HG02588 (cell line): ENCODE measurements at regions not wholly inside any gene's neighbourhood (a gene's known extent, or its start where the extent isn't known, plus 50 kb on each side); places are given as distances from the start of the nearest gene placed in this dataset.

Experiments
- ATAC-seq: cut with Tn5 transposase; IDR thresholded peaks from one replicate; pipeline ENCODE4 v1.9.1; 2021; ENCODE audit warnings: mild to moderate bottlenecking, moderate library complexity; ENCODE audit not compliant: unreplicated experiment

- ATAC-seq = no peak
Measured at GRCh38 chr11:15615398-15616096, 500.8 kb downstream of the INSC start.

GRCh38 chr11:15616130-15617105 lies 501.7 kb downstream of the INSC start:
- ATAC-seq = no peak

GRCh38 chr11:15617126-15617525 lies 502.4 kb downstream of the INSC start:
- ATAC-seq = no peak

GRCh38 chr11:15618583-15619032 lies 503.9 kb downstream of the INSC start:
- no peak for ATAC-seq

- ATAC-seq = no peak
Measured at GRCh38 chr11:15621565-15621964, 506.8 kb downstream of the INSC start.

- ATAC-seq = no peak
Measured at GRCh38 chr11:15622231-15622890, 507.6 kb downstream of the INSC start.

GRCh38 chr11:15624701-15625100 lies 510.0 kb downstream of the INSC start:
- ATAC-seq = no peak

- ATAC-seq = no peak
Measured at GRCh38 chr11:15625691-15626090, 511.0 kb downstream of the INSC start.

- ATAC-seq = no peak
Measured at GRCh38 chr11:15627560-15627959, 512.8 kb downstream of the INSC start.

- ATAC-seq = no peak
Measured at GRCh38 chr11:15629690-15630321, 515.1 kb downstream of the INSC start.

- no peak for ATAC-seq
Measured at GRCh38 chr11:15630896-15631295, 516.2 kb downstream of the INSC start.

- ATAC-seq = no peak
Measured at GRCh38 chr11:15635521-15635920, 520.8 kb downstream of the INSC start.

GRCh38 chr11:15636521-15637089 lies 521.9 kb downstream of the INSC start:
- no peak for ATAC-seq

GRCh38 chr11:15638386-15638787 lies 523.7 kb downstream of the INSC start:
- no peak for ATAC-seq

GRCh38 chr11:15640318-15640717 lies 525.6 kb downstream of the INSC start:
- ATAC-seq = no peak

- ATAC-seq = no peak
Measured at GRCh38 chr11:15641271-15642045, 526.7 kb downstream of the INSC start.

- ATAC-seq = no peak
Measured at GRCh38 chr11:15645201-15645600, 530.5 kb downstream of the INSC start.

GRCh38 chr11:15649371-15650104 lies 534.8 kb downstream of the INSC start:
- ATAC-seq = no peak
